ENCODE measurements at regions not wholly inside any gene's neighbourhood (a gene's known extent, or its start where the extent isn't known, plus 50 kb on each side); places are given as distances from the start of the nearest gene placed in this dataset.

DNA sequence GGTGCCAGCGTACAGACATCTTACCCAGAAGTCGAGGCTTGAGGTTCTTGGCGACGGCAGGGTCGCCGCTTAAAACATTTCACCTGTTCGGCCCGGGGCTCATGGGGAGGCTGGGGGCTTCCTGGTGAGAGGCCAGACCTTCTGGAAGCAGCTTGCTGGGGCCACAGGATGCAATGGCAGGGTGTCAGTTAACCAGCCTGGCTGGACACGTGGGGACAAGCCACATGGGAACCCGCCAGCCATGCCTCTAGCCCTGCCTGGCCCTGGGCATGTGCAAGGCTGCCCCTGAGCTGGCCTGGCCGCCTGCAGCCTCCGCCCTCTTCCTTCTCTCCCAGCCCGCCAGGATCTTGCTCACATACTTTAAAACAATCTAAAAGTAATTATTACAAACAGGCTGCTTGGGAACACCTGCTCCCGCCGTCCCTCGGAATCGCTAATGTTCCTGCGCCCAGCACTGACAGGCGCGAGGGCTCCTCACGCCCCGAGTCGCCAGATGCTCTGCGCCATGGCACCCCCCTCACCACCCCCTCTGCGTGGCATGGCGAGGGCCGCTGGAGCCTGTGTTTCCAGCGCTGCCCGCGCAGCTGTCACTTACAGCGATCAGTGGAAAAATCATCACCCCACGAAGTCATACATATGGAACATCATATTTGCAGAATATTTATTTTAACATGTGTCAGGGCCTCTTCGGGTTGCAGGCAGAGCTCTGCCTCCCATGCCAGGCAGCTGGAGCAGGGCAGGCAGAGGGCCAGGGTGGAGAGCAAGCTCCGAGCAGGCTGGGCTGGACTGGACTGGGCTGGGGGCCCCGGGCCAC lies 188.7 kb upstream of the GSE1 start:
- TF ChIP-seq, protein P1, sequence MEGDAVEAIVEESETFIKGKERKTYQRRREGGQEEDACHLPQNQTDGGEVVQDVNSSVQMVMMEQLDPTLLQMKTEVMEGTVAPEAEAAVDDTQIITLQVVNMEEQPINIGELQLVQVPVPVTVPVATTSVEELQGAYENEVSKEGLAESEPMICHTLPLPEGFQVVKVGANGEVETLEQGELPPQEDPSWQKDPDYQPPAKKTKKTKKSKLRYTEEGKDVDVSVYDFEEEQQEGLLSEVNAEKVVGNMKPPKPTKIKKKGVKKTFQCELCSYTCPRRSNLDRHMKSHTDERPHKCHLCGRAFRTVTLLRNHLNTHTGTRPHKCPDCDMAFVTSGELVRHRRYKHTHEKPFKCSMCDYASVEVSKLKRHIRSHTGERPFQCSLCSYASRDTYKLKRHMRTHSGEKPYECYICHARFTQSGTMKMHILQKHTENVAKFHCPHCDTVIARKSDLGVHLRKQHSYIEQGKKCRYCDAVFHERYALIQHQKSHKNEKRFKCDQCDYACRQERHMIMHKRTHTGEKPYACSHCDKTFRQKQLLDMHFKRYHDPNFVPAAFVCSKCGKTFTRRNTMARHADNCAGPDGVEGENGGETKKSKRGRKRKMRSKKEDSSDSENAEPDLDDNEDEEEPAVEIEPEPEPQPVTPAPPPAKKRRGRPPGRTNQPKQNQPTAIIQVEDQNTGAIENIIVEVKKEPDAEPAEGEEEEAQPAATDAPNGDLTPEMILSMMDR (IDR thresholded peaks at IDR 0.05; ENCODE audit: borderline replicate concordance, extremely low read depth, low read length, poor library complexity, severe bottlenecking): no peak
- TF ChIP-seq EZH2 (IDR thresholded peaks at IDR 0.05; ENCODE audit: borderline replicate concordance, low read depth, low read length, severe bottlenecking): no peak
